Caco-2 (cell line): ENCODE measurements at regions not wholly inside any gene's neighbourhood (a gene's known extent, or its start where the extent isn't known, plus 50 kb on each side); places are given as distances from the start of the nearest gene placed in this dataset.

Source experiments
- BruUV-seq: library from RNA; stranded (reverse); fragments of 400-500 nt; replicated peaks from 2 replicates; lab custom pipeline; 2021; lab: Mats Ljungman, UMichigan
- CTCF ChIA-PET: fragments of 300-600 bp; sonication (Branson Sonifier 250); formaldehyde crosslinking; loops from one replicate; lab custom pipeline; 2022; ENCODE audit warnings: antibody characterized with exemption; lab: Charles Lee
- POLR2A ChIA-PET: fragments of 300-600 bp; sonication (Branson Sonifier 250); formaldehyde crosslinking; loops from one replicate; lab custom pipeline; 2022; ENCODE audit warnings: antibody characterized with exemption; lab: Charles Lee
- DNase-seq, 2 experiments: peaks; one replicate each; pipeline versions ENCODE4 v3.0.0 to v3.0.0-alpha.2; 2020 to 2022
- H3K27me3 ChIP-seq: replicated peaks from 2 replicates; pipeline ENCODE4 v1.6.0; 2011; ENCODE audit warnings: low read length; ENCODE audit not compliant: control insufficient read depth, insufficient read depth
- H3K36me3 ChIP-seq: 2 replicates; pipeline ENCODE4 v1.5.1; 2011; ENCODE audit warnings: low read length; ENCODE audit not compliant: control insufficient read depth, insufficient read depth
- H3K4me1 ChIP-seq: fragments of 250-450 bp; sonication (Bioruptor Pico); 2 replicates; pipeline ENCODE4 v1.5.1; 2020; ENCODE audit warnings: mild to moderate bottlenecking
- H3K4me3 ChIP-seq: 2 replicates; pipeline ENCODE4 v1.5.1; 2011; ENCODE audit warnings: low read depth, mild to moderate bottlenecking, control low read depth, low read length
- H3K9me3 ChIP-seq: fragments of 250-450 bp; sonication (Bioruptor Pico); 2 replicates; pipeline ENCODE4 v1.5.1; 2020; ENCODE audit warnings: mild to moderate bottlenecking, moderate library complexity
- H3K27ac Mint-ChIP-seq: one replicate; pipeline ENCODE4 v1.8.0; 2022; ENCODE audit warnings: mixed read lengths; ENCODE audit not compliant: unreplicated experiment
- H3K27me3 Mint-ChIP-seq: one replicate; pipeline ENCODE4 v1.8.0; 2022; ENCODE audit warnings: mixed read lengths; ENCODE audit not compliant: insufficient read depth, unreplicated experiment
- H3K36me3 Mint-ChIP-seq: one replicate; pipeline ENCODE4 v1.8.0; 2022; ENCODE audit warnings: mild to moderate bottlenecking, mixed read lengths; ENCODE audit not compliant: insufficient read depth, unreplicated experiment
- H3K4me1 Mint-ChIP-seq: one replicate; pipeline ENCODE4 v1.8.0; 2022; ENCODE audit warnings: low read depth, mixed read lengths; ENCODE audit not compliant: unreplicated experiment
- H3K4me3 Mint-ChIP-seq: one replicate; pipeline ENCODE4 v1.8.0; 2022; ENCODE audit warnings: mild to moderate bottlenecking, moderate library complexity, mixed read lengths; ENCODE audit not compliant: unreplicated experiment
- H3K9me3 Mint-ChIP-seq: one replicate; pipeline ENCODE4 v1.8.0; 2022; ENCODE audit warnings: mixed read lengths; ENCODE audit not compliant: unreplicated experiment
- CTCF ChIP-seq, 2 experiments: fragments of 200-600 bp in 1 of 2; IDR thresholded peaks; 1 replicate in 1 of 2; 2 replicates in 1 of 2; pipeline versions ENCODE4 v1.5.1 to v1.8.0; 2011 to 2022; ENCODE audit warnings: antibody characterized with exemption in 1 of 2, control low read depth in 1 of 2, inconsistent platforms in 1 of 2, low read depth in 1 of 2, low read length in 1 of 2, mild to moderate bottlenecking in 1 of 2, moderate library complexity in 1 of 2; ENCODE audit not compliant: insufficient read depth in 1 of 2, severe bottlenecking in 1 of 2, unreplicated experiment in 1 of 2
- intact Hi-C: fragments of 100-400 bp; cut with micrococcal nuclease; formaldehyde crosslinking; loops from one replicate; pipeline ENCODE4 v1.10.0; 2022; ENCODE audit not compliant: unreplicated experiment

GRCh38 chr6:159116343-159116742 lies 52.9 kb upstream of the FNDC1 start:
- H3K4me3 ChIP-seq, result no peak overlapping the region
- no peak overlapping the region for H3K27ac Mint-ChIP-seq
- H3K36me3 Mint-ChIP-seq, result no peaks in the 10 kb centered on the region
- H3K27me3 Mint-ChIP-seq, result peaks cover 16% of the 10 kb centered on the region
- no peaks in the 10 kb centered on the region for H3K9me3 ChIP-seq
- POLR2A ChIA-PET, result no interaction called here
- no TSS peak for BruUV-seq
- no peak for DNase-seq
- intact Hi-C loops, result no loop called here
- no peaks in the 10 kb centered on the region for H3K4me1 ChIP-seq
- H3K27me3 ChIP-seq, result no peaks in the 10 kb centered on the region
- no peaks in the 10 kb centered on the region for H3K36me3 ChIP-seq
- CTCF ChIA-PET, result no interaction called here
- TF ChIP-seq CTCF (IDR thresholded peaks at IDR 0.05; ENCODE audit: insufficient read depth in 1 of 2, low read depth in 1 of 2, low read length in 1 of 2, severe bottlenecking in 1 of 2, unreplicated experiment in 1 of 2), result no peak
- H3K9me3 Mint-ChIP-seq, result no peaks in the 10 kb centered on the region
- H3K4me3 Mint-ChIP-seq, result no peak overlapping the region
- no peaks in the 10 kb centered on the region for H3K4me1 Mint-ChIP-seq

GRCh38 chr6:159114569-159114968 lies 54.6 kb upstream of the FNDC1 start:
- Mint-ChIP-seq H3K27ac (no peak overlapping the region), H3K36me3 (no peaks in the 10 kb centered on the region), H3K4me1 (no peaks in the 10 kb centered on the region), H3K9me3 (no peaks in the 10 kb centered on the region), H3K4me3 (no peak overlapping the region), H3K27me3 (peaks cover 6% of the 10 kb centered on the region)
- Histone ChIP-seq H3K4me3 (no peak overlapping the region), H3K27me3 (no peaks in the 10 kb centered on the region), H3K4me1 (no peaks in the 10 kb centered on the region), H3K36me3 (no peaks in the 10 kb centered on the region), H3K9me3 (no peaks in the 10 kb centered on the region)
- no TSS peak for BruUV-seq
- intact Hi-C loops, result no loop called here
- ChIA-PET CTCF (interaction anchor here (1.4 kb wide), 1 partner anchor 20 kb away, joined by 4 read pairs; no protein-coding TSS in a partner anchor), POLR2A (no interaction called here)
- TF ChIP-seq CTCF (IDR thresholded peaks at IDR 0.05; ENCODE audit: insufficient read depth in 1 of 2, low read depth in 1 of 2, low read length in 1 of 2, severe bottlenecking in 1 of 2, unreplicated experiment in 1 of 2), result no peak
- DNase-seq, result no peak

- H3K27ac Mint-ChIP-seq, result no peak overlapping the region
- H3K9me3 Mint-ChIP-seq, result no peaks in the 10 kb centered on the region
- no peaks in the 10 kb centered on the region for H3K9me3 ChIP-seq
- no peak overlapping the region for H3K4me3 Mint-ChIP-seq
- POLR2A ChIA-PET, result no interaction called here
- no peak overlapping the region for H3K4me3 ChIP-seq
- BruUV-seq, result no TSS peak
- no peaks in the 10 kb centered on the region for H3K36me3 ChIP-seq
- peaks cover 4% of the 10 kb centered on the region for H3K27me3 Mint-ChIP-seq
- no peaks in the 10 kb centered on the region for H3K4me1 Mint-ChIP-seq
- no peaks in the 10 kb centered on the region for H3K36me3 Mint-ChIP-seq
- intact Hi-C loops, result no loop called here
- CTCF ChIA-PET, result no interaction called here
- H3K27me3 ChIP-seq, result no peaks in the 10 kb centered on the region
- no peak for DNase-seq
- H3K4me1 ChIP-seq, result no peaks in the 10 kb centered on the region
- TF ChIP-seq CTCF (IDR thresholded peaks at IDR 0.05; ENCODE audit: insufficient read depth in 1 of 2, low read depth in 1 of 2, low read length in 1 of 2, severe bottlenecking in 1 of 2, unreplicated experiment in 1 of 2), result no peak
Observed at GRCh38 chr6:159113223-159113622, 56.0 kb upstream of the FNDC1 start.
